DMS114 treated with DMSO at 0.1 percent for 48 hours (cell line): ENCODE measurements at regions not wholly inside any gene's neighbourhood (a gene's known extent, or its start where the extent isn't known, plus 50 kb on each side); places are given as distances from the start of the nearest gene placed in this dataset.
"Not testable (repeated sequence)": the region's sequence is repeated elsewhere in the genome, so short reads cannot be mapped to it uniquely, and the experiment has no call there.

Experiments used
- DNase-seq: peaks from one replicate; lab custom pipeline; 2025; ENCODE audit not compliant: unreplicated experiment; lab: John Stamatoyannopoulos, UW

DNA sequence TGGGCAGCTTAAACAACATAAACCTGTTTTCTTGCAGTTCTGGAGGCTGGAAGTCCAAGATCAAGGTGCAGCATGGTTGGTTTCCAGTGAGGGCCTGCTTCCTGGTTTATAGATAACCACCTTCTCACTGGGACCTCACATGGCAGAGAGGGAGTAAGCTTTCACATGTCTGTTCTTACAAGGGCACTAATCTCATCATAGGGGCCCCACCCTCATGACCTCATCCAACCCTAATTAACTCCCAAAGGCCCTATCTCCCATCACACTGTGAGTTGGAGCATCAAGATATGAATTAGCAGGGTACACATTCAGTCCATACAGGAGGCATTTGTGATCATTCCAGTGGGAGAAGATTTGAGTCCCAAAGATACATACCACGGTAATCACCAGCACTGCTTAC lies 50.5 kb upstream of the GRIN2A start:
- DNase-seq: no peak

DNA sequence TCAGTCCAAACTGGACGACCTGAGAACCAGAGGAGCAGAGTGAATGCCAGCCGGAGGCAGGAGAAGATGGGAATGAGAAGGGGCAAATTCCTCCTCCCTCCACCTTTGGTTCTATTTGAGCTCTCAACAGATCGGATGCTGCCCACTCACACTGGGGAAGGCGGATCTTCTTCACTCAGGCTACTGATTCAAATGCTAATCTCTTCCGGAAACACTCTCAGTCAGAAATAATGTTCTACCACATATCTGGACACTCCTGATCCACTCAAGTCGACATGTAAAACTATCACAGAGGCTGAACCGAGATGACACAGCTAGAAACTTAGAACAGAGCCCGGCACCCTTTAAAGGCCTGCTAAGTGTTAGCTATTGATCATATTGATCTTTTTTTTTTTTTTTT lies 57.4 kb upstream of the GRIN2A start:
- DNase-seq: no peak

DNA sequence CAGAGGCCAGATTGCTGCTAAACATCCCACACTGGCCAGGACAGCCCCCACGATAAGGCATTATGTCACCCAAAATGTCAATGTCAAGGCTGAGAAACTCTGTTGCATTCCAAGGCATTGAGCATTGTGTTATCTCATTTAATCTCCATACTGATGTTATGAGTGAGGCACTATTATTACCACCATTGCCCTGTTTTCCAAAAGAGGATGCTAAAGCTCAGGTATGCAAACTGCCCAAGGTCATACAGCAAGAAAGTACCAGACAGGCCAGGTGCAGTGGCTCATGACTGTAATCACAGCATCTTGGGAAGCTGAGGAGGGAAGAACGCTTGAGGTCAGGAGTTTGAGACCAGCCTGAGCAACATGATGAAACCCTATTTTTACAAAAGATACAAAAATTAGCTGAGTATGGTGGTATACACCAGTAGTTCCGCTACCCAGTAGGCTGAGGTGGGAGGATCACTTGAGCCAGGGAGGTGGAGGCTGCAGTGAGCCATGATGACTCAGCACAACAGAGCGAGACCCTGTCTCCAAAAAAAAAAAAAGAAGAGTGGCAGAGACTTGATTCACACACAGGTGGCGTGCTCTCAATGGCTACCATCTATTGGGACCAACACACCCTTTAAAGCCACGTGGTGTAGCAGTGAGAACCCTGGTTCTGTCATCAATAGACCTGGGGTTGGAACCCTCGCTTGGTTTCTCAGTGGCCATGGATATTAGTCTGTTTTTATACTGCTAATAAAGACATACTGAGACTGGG lies 58.8 kb upstream of the GRIN2A start:
- no peak for DNase-seq

DNA sequence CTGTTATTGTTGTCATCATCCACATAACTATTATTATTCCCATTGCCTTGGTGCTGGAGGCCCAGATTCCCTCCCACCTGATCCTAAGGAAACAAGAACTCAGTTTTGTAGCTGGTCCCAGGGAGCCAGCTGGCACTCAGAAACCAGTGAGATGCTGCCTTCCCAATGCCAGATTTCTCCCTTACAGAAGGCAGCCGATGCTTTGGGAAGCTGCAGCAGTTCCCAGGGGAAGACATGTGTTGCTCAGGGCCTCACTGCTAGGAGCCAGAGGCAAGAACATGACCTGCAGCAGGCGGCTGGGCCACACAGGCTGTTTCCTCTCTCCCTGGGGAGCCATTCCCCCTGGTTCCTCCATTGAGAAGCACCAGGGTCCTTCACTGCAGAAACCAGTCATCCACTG lies 59.9 kb upstream of the GRIN2A start:
- no peak for DNase-seq

DNA sequence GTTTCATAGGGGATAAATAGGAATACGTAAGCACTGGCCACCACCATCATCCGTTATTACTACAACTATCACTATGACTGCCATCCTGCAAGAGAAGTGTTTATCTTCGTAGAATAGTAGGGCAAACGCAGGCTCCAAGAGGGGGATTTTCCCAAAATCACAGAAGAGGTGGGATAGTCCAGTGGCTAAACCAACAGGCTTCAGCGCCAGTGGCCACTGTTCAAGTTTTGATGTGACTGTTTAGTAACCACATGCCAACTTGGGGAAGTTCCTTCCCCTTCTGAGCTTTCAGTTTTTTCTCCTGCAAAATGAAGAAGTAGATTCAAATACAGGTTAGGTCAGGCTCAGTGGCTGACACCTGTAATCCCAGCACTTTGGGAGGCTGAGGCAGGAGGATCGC lies 60.7 kb upstream of the GRIN2A start:
- no peak for DNase-seq

DNA sequence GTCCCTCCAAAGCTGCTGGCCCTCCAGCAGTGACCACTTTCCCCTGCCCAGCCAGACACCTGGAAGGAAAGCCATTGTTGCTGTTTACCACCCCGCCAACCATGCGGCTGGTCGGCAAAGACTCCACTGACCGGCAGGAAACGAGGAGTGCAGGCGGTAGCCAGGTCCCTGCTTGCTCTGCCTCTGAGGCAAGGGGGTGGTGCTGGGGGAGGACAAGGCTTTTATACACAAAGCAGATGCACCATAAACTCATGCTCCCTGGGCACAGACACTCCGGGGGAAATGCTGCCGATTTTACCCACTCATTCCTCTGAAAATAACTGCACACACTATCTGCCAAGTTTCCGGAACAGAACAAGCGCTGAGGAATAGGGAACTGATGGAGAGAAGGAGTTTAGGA lies 62.8 kb upstream of the GRIN2A start:
- no peak for DNase-seq

DNA sequence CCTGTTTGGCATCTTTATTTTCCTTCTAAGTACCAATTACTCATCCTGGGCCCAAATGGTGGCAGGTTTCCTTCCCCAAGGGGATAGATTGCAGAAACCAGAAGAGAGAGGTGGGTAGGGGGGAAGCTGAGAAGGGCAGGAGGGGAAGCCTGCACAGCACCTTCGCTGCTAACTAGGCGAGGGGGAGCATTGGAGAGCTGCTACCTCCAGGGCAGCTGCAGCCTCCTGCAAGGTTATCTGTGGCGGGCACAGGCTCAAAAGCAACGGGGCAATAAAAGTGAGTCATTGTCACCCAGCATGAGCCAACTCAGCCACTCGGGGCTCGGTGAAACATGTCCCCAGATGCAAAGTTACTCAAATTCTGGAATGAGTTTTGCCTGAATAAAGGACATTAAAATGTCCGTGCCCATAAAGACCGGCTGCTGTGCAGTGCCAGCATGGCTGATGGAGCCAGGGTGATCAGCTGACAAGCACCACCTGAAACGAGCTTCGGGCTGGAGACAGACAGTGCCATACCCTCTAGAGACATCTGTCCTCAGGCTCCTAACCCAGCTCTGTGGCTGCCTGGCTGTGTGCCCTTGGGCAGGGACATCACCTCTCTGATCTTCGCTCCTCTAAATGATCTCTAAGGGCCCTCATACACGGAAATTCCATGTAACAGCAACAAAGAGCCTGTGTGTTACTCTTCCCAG lies 68.1 kb upstream of the GRIN2A start:
- no peak for DNase-seq

DNA sequence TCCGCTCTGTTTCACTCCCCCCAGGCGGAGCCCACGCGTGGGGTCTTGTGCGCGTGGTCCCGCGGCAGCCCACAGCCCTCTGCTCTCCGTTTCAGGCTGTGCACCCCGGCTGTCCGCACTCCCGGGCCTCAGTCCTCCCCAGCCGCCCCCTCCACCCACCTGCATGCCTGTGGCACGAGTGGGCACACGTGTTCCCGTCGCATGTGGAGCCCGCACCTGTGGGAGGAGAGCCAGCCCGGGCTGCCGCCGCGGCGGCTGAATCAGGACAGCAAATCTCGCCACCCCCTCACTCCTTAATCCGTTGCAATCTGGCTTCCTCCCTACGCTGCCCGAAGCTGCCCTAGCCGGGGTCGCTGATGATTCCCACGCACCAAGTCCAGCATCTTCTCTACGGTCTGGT lies 69.9 kb upstream of the GRIN2A start:
- DNase-seq: no peak

DNA sequence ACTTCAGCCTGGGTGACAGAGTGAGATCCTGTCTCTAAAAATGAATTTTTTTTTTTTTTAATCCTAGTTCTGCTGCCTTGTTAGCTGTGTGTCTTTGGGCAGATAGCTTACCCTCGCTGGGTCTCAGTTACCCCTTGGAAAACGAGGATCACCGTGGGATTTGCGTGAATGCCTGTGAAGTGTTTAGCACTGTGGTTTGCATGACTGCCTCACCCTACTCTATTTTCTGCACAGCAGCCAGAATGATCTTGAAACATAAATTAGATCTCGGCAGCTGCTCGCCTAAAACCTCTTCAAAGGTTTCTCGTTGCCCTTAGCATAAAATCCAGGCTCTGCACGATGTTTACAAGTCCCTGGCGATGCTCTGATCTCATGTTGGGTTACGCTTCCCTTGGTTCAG lies 71.2 kb upstream of the GRIN2A start:
- DNase-seq: no peak

DNA sequence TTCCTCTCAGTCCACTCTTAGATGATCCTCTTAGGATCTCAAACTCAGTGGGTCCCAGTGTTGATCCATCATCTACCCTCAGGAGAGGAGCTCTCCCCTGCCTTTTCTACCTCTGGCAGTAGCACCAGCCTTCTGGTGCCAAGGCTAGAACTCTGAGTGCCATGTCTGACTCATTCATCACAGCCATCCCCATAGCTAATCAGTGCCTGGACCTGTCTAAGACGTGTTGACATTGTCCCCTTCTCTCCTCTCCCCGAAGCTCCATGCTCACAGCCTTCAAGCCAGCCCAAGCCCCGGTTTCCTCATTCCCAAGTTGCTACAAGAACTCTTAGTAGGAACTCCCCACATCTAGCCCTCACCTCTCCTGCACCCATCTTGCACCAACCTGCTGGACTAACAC lies 73.5 kb upstream of the GRIN2A start:
- DNase-seq: no peak

DNA sequence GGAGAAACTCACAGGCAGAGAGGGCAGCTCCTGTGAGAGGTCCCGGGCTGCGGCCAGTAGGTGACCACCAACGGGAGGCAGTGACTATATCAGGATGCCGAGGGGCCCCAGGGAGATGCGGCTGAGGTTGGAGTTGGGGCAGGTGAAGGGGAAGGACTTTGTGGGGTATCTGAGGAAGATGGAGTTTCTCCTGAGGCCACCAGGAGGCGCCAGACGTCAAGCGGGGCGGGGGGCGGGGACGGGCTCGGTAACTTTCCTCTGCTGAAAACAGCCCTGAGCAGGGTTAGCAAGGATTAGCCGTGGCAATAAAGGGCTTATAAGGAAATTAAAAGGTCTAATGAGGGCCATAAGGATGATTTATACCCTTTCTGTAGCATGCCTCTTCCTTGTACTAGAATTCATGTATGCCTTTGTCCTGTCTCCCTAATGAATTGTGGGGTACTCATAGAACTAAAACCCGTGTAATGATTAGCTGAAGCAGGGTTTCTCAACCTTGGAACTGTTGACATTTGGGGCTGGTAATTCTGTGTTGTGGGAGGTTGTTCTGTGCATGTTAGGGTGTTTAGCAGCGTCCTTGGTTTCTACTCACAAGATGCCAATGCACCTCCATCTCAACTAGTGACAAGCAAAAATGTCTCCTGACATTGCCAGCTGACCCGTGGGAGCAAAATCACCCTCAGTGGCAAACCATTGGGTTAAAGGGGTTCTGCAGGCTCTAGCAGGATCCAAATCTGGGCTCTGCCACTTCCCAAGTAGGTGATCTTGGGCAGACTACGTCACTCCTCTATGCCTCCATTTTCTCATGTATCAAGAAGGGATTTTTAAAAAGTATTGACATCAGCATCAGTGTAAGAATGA lies 74.8 kb upstream of the GRIN2A start:
- DNase-seq: no peak

DNA sequence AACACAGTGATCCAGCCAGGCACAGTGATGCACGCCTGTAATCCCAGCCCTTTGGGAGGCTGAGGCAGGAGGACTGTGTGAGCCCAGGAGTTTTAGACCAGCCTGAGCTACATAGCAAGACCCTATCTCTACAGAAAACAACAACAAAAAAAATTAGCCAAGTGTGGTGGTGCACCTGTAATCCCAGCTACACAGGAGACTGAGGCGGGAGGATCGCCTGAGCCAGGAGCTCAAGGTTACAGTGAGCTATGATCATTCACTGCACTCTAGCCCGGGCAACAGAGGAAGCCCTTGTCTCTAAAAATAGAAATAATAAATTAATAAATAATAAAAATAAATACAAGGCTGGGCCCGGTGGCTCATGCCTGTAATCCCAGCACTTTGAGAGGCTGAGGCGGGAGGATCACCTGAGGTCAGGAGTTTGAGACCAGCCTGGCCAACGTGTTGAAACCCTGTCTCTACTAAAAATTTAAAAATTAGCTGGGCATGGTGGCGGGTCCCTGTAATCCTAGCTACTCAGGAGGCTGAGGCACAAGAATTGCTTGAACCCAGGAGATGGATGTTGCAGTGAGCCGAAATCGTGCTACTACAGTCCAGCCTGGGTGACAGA lies 75.5 kb upstream of the GRIN2A start:
- not testable (repeated sequence) for DNase-seq

DNA sequence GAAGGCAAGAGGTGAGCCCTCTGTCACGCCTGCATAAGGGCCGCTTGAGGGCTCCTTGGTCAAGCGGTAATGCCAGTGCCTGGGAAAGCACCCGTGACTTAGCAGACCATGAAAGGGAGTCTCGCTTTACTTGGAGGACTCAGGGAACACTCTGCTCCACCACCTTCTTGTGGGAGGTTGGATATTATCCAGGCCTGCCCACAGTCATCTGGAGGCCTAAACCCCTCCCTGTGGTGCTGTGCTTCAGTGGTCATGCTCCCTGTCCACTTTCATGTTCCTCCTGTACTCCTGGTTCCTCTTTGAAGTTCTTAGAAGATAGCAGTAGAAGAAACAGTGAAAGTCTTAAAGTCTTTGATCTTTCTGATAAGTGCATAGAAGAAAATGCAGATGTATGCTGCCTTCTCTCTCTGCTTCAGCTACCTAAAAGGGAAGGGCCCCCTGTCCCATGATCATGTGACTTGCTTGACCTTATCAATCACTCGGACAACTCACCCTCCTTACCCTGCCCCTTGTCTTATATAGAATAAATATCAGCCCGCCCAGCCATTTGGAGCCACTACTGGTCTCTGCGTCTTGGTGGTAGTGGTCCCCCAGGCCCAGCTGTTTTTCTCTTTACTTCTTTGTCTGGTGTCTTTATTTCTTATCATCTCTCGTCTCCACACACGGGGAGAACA lies 76.8 kb upstream of the GRIN2A start:
- DNase-seq: not testable (repeated sequence)

DNA sequence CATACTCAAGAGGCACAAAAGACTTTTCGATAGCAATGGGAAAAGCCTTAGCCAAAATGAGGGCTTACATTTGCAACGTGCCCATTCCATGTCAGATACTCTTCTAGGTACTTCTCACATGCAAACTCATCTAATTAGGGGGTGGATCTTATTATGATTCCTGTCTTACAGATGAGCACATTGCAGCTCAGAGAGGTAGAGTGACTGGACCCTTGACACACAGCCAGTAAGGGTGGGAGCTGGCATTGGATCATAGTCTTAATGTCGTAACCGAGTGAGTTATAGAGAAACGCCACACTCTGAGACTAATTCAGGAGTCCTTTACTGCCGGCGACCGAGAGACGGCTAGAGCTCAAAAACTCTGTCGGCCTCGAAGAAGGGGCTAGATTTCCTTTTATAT lies 78.8 kb upstream of the GRIN2A start:
- no peak for DNase-seq

DNA sequence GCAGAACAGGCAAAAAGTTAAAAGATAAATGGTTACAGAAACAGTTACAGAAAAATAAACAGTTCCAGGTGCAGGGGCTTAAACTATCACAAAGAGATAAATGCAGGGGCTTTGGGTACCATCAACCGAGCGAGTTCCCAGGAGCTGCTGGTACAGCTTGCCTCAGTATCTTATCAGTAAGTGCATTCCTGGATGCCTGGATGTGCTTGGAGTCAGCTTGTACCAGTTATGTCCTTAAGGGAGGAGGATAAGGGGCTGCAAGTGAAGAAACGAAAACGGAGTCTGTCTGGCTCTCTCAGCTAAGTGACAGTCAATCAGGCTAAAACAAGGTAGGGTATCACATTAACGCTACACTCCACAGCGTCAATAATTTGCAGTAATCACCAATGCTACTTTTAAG lies 79.3 kb upstream of the GRIN2A start:
- not testable (repeated sequence) for DNase-seq

DNA sequence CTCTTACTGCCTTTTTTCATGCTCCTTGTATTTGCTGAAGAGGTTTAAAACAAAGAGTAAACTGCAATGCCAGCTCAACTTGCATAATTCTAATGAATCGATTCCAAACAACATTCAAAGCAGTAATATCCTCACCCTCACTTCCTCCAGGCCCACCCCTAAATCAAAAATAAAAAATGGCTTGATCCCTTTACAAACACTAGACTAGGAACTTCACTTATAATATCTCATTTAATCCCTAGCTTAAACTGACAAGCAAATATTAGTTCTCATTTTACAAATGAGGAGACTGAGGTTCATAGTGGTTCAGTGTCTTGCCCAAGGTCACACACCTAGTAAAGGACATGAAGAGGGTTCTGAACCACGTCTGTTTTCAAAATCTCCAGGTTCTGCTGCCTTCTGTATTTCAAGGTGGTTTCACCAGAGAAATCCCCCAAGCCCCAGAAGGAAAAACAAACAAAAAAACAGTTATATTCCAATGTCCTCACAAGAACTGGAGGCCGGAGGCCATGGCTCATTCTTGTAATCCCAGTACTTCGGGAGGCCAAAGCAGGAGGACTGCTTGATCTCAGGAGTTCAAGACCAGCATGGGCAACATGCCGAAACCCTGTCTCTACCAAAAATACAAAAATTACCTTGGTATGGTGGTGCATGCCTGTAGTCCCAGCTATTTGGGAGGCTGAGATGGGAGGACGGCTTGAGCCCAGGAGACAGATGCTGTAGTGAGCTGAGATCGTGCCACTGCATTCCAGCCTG lies 80.3 kb upstream of the GRIN2A start:
- DNase-seq: no peak

DNA sequence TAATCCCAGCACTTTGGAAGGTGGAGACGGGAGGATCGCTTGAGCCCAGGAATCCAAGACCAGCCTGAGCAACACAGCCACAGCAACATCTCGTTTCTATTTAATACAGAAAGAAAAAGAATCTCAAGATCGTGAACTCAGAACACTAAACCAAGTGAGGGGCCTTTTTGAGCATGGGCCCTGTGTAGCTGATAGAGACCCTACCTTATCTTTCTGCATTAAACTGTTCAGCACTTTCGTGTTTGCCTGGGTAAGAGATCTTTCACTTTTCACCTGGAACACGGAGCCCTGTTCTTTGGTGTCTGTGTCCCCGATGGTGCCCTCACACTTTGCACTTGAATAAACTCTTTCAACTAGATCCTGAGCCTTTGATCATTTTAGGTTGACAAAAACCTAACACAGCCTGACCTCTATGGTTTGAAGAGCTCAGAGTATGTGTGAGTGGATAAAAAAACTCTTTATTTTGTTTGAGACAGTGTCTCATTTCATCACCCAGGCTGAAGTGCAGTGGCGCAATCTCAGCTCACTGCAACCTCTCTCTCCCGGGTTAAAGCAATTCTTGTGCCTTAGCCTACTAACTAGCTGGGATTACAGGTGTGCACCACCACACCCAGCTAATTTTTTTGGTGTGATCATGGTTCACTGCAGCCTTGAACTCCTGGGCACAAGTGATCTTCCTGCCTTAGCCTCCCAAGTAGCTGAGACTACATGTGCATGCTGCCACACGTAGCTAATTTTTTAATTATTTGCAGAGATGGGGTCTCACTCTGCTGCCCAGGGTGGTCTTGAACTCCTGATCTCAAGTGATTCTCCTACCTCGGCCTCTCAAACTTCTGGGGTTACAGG lies 83.8 kb upstream of the GRIN2A start:
- no peak for DNase-seq

DNA sequence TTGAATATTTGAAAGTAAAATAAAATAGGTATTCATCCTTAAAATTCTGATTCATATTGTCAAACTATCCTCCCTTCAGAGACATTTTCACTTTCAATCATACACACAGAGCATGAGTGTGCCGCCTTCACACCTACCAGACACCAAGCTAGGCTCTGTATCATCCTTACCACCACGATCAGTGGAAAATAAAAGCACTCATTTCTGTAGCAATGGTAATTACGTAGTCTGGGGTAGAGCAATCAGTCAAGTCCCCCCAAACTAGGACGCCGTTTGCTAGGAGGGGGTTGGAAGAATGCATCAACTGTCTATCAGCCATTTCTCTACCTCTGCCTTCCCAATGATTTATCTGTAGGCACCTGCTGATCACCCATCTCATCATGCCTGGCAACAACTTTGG lies 84.6 kb upstream of the GRIN2A start:
- no peak for DNase-seq

DNA sequence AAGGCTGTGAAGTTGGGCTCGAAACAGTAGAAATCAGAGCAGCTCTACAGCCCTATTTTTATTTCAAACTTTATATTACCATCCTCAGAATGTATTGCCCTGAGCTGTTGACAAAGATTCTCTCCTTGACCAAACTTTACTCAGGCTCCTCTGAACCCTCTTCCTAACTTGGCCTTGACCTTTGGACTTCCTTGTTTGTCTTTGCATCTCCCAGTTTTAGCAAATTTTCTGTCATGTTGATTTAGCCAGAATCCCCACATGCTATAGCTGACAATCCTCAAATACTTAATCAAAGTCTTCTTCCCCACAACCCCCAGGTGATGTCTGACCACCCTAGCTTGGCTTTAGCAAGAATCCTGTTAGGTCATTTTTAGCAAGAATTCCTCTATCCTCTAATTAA lies 87.4 kb upstream of the GRIN2A start:
- DNase-seq: no peak
